ENCODE measurements at regions not wholly inside any gene's neighbourhood (a gene's known extent, or its start where the extent isn't known, plus 50 kb on each side); places are given as distances from the start of the nearest gene placed in this dataset.

- ATAC-seq: no peak
- intact Hi-C loops (cut with DNase I): no loop called here
- DNase-seq (ENCODE audit: missing footprints): no peak
These were observed 765.4 kb downstream of the BRD1 start for GRCh38 chr22:49062155-49062801.

DNA sequence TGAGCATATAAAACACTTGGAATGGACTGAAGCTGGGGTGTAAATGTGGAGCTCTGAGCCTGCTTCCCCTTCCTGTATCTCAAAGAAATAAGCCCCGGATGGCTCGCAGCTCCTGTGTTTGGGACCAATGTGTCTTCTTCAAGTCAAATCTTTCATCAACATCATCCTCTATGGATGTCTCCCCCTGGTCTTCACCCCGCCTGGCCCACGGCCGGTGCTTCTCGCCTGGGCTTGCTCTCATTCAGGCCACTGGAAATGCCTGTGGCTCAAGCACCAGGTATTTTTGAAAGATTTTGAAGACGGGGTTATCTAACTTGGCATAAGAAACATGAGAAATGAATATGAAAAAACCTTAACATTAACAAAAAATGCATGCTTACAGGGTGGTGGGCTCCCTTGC lies 769.8 kb downstream of the BRD1 start:
- intact Hi-C loops (cut with DNase I): no loop called here
- ATAC-seq (no peak), DNase-seq (ENCODE audit: missing footprints) (no peak)

DNA sequence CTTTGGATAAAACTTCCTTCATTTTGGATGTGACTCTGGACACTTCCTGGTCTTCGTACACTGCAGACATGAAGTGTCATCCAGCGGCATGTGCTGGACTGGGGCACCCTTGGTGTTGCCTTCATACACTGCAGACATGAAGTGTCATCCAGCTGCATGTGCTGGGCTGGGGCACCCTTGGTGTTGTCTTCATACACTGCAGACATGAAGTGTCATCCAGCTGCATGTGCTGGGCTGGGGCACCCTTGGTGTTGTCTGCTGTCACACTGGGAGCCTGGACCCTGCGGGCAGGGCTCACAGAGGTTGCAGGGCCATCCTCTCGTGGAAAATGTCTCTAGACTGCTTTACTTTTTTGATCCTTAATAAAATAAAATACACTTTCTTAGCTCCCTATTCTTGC lies 771.4 kb downstream of the BRD1 start:
- intact Hi-C loops (cut with DNase I): no loop called here
- DNase-seq (ENCODE audit: missing footprints) (no peak), ATAC-seq (no peak)

DNA sequence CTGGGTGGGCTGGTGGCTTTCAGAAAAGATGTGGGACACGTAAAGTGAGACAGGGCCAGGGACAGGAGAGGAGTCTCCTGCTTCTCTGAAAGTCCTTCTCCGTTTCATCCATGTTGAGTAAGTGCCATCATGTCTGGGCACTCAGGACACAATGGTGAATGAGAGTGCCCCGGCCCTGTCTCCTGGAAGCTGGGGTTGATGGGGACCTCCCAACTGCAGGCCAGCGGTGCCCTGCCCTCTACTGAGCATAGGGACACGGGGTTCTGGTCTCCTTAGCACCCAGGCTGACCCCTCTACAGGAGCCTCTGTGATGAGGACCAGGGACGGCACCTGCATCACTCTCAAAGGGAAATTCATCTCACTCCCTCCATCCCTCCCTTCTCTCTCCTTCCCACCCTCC lies 772.3 kb downstream of the BRD1 start:
- intact Hi-C loops (cut with DNase I): no loop called here
- ATAC-seq (no peak), DNase-seq (ENCODE audit: missing footprints) (no peak)

- intact Hi-C loops (cut with DNase I): no loop called here
- DNase-seq (ENCODE audit: missing footprints): no peak
- ATAC-seq: no peak
These were observed 774.1 kb downstream of the BRD1 start for GRCh38 chr22:49053578-49053977.

DNA sequence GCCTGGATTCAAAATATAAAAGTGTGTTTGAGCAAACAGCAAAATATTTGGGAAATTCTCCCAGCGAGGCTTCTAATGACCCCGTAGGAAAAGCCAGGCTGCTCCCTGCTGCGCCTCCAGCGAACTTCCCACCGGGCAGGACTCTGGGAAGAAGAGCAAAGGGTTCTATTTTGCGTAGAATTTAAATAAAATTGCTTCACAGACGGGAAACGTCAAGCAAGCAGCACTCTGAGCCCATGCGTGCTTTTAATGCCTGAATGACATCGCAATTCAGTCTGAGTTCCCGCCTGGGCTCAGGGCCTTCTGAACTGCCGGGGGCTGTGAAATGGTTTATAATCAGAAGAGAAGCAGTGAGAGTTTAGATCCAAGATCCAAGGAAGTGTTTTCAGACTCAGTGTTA lies 775.1 kb downstream of the BRD1 start:
- no peak for ATAC-seq
- DNase-seq (ENCODE audit: missing footprints): no peak
- intact Hi-C loops (cut with DNase I): no loop called here

DNA sequence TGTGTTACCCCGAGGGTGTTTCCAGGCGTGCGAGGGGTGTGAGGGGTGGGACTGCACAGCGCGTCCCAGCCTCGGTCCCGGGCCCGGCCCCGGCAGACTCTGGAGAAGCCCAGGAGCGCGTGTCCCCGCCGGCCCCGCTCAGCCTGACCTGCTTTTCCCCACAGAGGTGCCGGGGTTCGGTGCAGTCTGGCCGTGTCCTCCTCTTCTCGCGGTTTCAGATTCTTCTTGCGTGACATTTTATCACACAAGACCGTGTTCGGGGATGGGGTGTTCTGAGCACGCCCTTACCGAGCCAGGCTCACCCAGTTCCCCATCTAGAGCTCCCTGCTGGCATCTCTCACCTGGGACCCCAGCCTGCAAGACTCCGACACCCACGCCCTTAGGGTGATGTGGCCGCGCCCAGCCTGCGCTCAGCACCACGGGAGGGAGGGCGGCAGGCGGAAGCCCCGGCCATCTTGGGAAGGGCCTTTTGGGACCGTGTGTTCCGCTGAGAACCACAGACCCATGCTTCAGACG lies 775.6 kb downstream of the BRD1 start:
- DNase-seq (ENCODE audit: missing footprints) (no peak), ATAC-seq (peak; percentile 48)
- intact Hi-C loops (cut with DNase I): no loop called here

GRCh38 chr22:49051491-49052022 lies 776.1 kb downstream of the BRD1 start:
- no peak for DNase-seq (ENCODE audit: missing footprints)
- ATAC-seq: no peak
- intact Hi-C loops (cut with DNase I): no loop called here

DNA sequence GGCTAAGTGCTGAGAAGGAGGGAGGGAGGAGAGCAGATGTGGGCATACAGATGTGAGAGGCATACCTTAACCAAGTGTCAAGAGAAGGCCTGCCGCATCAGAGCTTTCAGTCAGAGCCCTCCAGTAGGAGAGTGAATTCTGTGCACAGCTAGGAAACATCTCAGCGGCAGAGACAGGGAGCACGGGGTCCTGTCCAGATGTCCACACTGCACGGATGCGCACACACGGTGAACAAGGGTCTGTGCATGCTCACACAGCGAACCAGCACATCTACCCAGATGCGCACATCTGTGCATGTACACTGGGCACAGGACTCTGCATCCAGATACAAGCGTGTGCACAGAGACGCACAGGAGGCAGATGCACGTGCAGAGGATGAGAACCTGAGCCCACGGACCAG lies 778.0 kb downstream of the BRD1 start:
- DNase-seq (ENCODE audit: missing footprints) (no peak), ATAC-seq (no peak)
- intact Hi-C loops (cut with DNase I): loop anchor here (5.0 kb wide), 1 partner anchor 583 kb away; no protein-coding TSS in a partner anchor

GRCh38 chr22:49048591-49048990 lies 779.1 kb downstream of the BRD1 start:
- ATAC-seq (no peak), DNase-seq (ENCODE audit: missing footprints) (no peak)
- intact Hi-C loops (cut with DNase I): loop anchor here (5.0 kb wide), 1 partner anchor 584 kb away; no protein-coding TSS in a partner anchor

GRCh38 chr22:49047447-49047846 lies 780.2 kb downstream of the BRD1 start:
- DNase-seq (ENCODE audit: missing footprints) (no peak), ATAC-seq (no peak)

GRCh38 chr22:49046546-49047361 lies 780.9 kb downstream of the BRD1 start:
- no peak for ATAC-seq
- intact Hi-C loops (cut with DNase I): loop anchor here (5.0 kb wide), 1 partner anchor 586 kb away; no protein-coding TSS in a partner anchor
- DNase-seq (ENCODE audit: missing footprints): no peak

More at GRCh38 chr22:49047447-49047846, 780.2 kb downstream of the BRD1 start:
- intact Hi-C loops (cut with DNase I): loop anchor here (5.0 kb wide), 1 partner anchor 585 kb away; no protein-coding TSS in a partner anchor

DNA sequence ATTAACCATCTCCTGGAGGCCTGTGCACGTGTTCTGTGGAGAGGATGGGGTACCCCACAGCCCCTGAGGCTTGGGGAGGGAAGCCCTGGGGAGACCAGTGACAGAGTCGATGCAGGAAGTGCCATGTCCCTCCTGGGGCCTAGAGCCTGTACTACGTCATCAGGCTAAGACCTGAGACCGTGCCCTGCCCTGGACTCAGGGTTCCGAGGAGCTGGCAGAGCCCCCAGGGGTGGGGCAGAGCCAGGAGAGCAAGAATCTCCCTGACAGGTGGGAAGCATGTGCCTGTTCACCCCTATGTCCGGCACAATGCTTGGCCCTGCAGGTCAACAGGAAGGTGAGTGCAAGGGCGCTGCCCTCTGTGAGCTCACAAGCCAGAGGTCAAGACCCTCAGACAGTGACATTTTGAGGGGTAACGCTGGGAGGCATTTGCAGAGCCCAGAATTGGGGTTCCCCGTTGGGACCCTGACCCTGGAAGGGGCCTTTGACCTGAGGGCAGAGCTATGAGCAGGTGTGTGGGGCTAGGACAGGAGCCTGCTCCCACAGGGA lies 781.6 kb downstream of the BRD1 start:
- DNase-seq (ENCODE audit: missing footprints) (no peak), ATAC-seq (no peak)
- intact Hi-C loops (cut with DNase I): loop anchor here (5.0 kb wide), 1 partner anchor 586 kb away; no protein-coding TSS in a partner anchor

GRCh38 chr22:49045276-49045675 lies 782.4 kb downstream of the BRD1 start:
- ATAC-seq (no peak), DNase-seq (ENCODE audit: missing footprints) (no peak)
- intact Hi-C loops (cut with DNase I): loop anchor here (5.0 kb wide), 1 partner anchor 587 kb away; no protein-coding TSS in a partner anchor

DNA sequence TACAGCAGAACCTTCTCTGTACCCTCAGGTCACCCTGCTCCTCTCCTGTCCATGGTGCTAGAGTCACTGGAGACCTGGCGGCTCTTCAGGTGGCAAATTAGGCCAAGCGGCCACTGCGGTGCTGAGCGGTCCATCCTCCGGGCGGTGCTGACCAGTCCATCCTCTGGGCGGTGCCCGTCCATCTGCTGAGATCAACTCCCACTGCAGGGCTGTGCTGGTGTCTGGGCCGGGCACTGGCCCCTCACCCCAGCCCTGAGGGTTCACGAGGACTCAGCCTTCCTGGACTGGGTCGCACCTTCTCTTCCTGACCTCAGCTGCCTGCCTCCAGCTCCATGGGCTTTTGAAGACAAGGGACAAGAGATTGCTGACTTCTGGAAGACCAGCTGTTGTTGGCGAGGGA lies 782.9 kb downstream of the BRD1 start:
- ATAC-seq (no peak), DNase-seq (ENCODE audit: missing footprints) (no peak)
- intact Hi-C loops (cut with DNase I): loop anchor here (5.0 kb wide), 1 partner anchor 588 kb away; no protein-coding TSS in a partner anchor

DNA sequence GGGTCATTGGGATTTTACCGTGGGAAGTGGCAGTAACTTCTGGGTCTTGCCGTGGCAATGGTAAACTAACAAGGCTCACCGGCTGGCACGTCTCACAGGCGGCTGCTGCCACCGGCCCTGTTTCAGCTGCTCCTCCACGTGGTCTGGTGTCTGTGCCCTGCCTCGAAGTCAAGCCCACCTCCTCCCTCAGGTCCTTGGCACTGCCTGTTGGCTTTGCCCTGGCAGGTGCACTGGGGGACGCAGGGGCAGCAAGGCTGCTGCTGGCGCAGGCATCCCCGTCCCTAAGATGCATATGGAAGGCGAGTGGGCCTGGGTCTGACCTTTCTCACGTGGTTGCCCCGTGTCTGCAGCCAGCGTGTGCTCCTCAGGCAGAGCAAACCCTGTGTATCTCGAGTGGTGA lies 783.6 kb downstream of the BRD1 start:
- intact Hi-C loops (cut with DNase I): no loop called here
- DNase-seq (ENCODE audit: missing footprints) (no peak), ATAC-seq (no peak)

GRCh38 chr22:49042877-49043859 lies 784.5 kb downstream of the BRD1 start:
- intact Hi-C loops (cut with DNase I): no loop called here
- ATAC-seq: no peak
- no peak for DNase-seq (ENCODE audit: missing footprints)

DNA sequence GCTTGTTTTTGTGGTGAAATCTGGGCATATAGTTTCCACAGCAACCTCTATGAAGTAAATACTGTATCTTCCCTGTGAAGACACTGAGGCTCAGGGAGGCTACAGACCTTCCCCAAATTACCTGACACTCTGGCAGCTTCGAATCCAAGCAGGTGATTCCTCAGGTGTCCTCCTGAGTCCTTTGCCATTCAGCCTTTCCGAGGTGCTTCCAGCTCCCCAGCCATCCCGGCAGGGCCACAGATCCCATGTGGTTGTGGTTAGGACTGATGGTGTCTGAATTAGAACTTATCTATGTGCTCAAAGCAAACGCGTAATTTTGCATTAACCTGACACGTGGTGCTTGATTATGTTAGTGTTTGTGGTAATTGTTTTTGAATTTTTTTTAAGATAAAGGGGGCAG lies 785.6 kb downstream of the BRD1 start:
- no peak for DNase-seq (ENCODE audit: missing footprints)
- intact Hi-C loops (cut with DNase I): no loop called here
- ATAC-seq: no peak

Measured in Right ventricle myocardium inferior (tissue), 1 donor.